Mammary epithelial cell (primary cell): ENCODE measurements at regions not wholly inside any gene's neighbourhood (a gene's known extent, or its start where the extent isn't known, plus 50 kb on each side); places are given as distances from the start of the nearest gene placed in this dataset.

ENCODE experiments used
- EZH2 ChIP-seq: IDR thresholded peaks from 2 replicates; pipeline ENCODE4 v1.6.1; 2012; ENCODE audit warnings: low read length, inconsistent platforms, borderline replicate concordance
- TF ChIP-seq, protein P1 (sequence below), 2 donors: IDR thresholded peaks in 1 of 2; conservative IDR thresholded peaks in 1 of 2; 2 replicates each; pipeline ENCODE4 v1.5.1; 2011 to 2012; ENCODE audit warnings: inconsistent platforms in 2 of 2, low read length in 2 of 2, mild to moderate bottlenecking in 2 of 2, control low read depth in 1 of 2, low read depth in 1 of 2; ENCODE audit not compliant: insufficient read depth in 1 of 2; ENCODE audit errors: extremely low read depth in 1 of 2

GRCh38 chr10:83574770-83575169 is 564.5 kb upstream of the GHITM start:
- TF ChIP-seq, protein P1, sequence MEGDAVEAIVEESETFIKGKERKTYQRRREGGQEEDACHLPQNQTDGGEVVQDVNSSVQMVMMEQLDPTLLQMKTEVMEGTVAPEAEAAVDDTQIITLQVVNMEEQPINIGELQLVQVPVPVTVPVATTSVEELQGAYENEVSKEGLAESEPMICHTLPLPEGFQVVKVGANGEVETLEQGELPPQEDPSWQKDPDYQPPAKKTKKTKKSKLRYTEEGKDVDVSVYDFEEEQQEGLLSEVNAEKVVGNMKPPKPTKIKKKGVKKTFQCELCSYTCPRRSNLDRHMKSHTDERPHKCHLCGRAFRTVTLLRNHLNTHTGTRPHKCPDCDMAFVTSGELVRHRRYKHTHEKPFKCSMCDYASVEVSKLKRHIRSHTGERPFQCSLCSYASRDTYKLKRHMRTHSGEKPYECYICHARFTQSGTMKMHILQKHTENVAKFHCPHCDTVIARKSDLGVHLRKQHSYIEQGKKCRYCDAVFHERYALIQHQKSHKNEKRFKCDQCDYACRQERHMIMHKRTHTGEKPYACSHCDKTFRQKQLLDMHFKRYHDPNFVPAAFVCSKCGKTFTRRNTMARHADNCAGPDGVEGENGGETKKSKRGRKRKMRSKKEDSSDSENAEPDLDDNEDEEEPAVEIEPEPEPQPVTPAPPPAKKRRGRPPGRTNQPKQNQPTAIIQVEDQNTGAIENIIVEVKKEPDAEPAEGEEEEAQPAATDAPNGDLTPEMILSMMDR (conservative IDR thresholded peaks at IDR 0.05 in 1 of 2, IDR thresholded peaks at IDR 0.05 in 1 of 2; ENCODE audit: extremely low read depth in 1 of 2, insufficient read depth in 1 of 2, low read depth in 1 of 2, low read length in 2 of 2) = no peak
- no peak for TF ChIP-seq EZH2
